Astrocyte (in vitro differentiated cells and primary cell): ENCODE measurements at regions not wholly inside any gene's neighbourhood (a gene's known extent, or its start where the extent isn't known, plus 50 kb on each side); places are given as distances from the start of the nearest gene placed in this dataset.
"Not testable (repeated sequence)": the region's sequence is repeated elsewhere in the genome, so short reads cannot be mapped to it uniquely, and the experiment has no call there.

Experiments
- DNase-seq: peaks from one replicate; pipeline ENCODE4 v3.0.0-alpha.2; 2010; ENCODE audit warnings: low read depth
- FAIRE-seq: peaks from 2 replicates; lab custom pipeline; 2011; peaks lifted over from hg19 to GRCh38; lab: Jason Lieb, UNC
- H2AFZ ChIP-seq: 2 replicates; pipeline ENCODE4 v1.6.0; 2012; ENCODE audit warnings: low read depth, low read length, inconsistent platforms
- H3K27ac ChIP-seq: 2 replicates; pipeline ENCODE4 v1.5.1; 2011; ENCODE audit warnings: low read depth, low read length, inconsistent platforms
- H3K27me3 ChIP-seq: 2 replicates; pipeline ENCODE4 v1.6.0; 2011; ENCODE audit warnings: low read length, inconsistent platforms; ENCODE audit not compliant: insufficient read depth
- H3K36me3 ChIP-seq: 2 replicates; pipeline ENCODE4 v1.5.1; 2011; ENCODE audit warnings: low read length, inconsistent platforms; ENCODE audit not compliant: insufficient read depth
- H3K4me1 ChIP-seq: 2 replicates; pipeline ENCODE4 v1.5.1; 2011; ENCODE audit warnings: low read length, inconsistent platforms; ENCODE audit not compliant: insufficient read depth
- H3K4me2 ChIP-seq: 2 replicates; pipeline ENCODE4 v1.6.0; 2012; ENCODE audit warnings: low read length, inconsistent platforms
- H3K4me3 ChIP-seq: 2 replicates; pipeline ENCODE4 v1.5.1; 2011; ENCODE audit warnings: low read depth, mild to moderate bottlenecking, low read length, inconsistent platforms; ENCODE audit not compliant: insufficient read depth
- H3K79me2 ChIP-seq: 2 replicates; pipeline ENCODE4 v1.6.0; 2012; ENCODE audit warnings: mild to moderate bottlenecking, low read length, inconsistent platforms; ENCODE audit not compliant: insufficient read depth
- H3K9ac ChIP-seq: 2 replicates; pipeline ENCODE4 v1.6.0; 2012; ENCODE audit warnings: mild to moderate bottlenecking, low read length, inconsistent platforms
- H3K9me3 ChIP-seq: 2 replicates; pipeline ENCODE4 v1.5.1; 2012; ENCODE audit warnings: low read depth, mild to moderate bottlenecking, low read length, inconsistent platforms; ENCODE audit not compliant: insufficient read depth
- H4K20me1 ChIP-seq: 2 replicates; pipeline ENCODE4 v1.6.0; 2012; ENCODE audit warnings: low read length, inconsistent platforms; ENCODE audit not compliant: insufficient read depth
- H3K27ac Mint-ChIP-seq: one replicate; pipeline ENCODE4 v1.8.0; 2021; ENCODE audit warnings: mild to moderate bottlenecking, mixed read lengths; ENCODE audit not compliant: unreplicated experiment
- H3K27me3 Mint-ChIP-seq: one replicate; pipeline ENCODE4 v1.8.0; 2021; ENCODE audit warnings: low read depth, mixed read lengths; ENCODE audit not compliant: unreplicated experiment
- H3K36me3 Mint-ChIP-seq: one replicate; pipeline ENCODE4 v1.8.0; 2021; ENCODE audit warnings: low read depth, mixed read lengths; ENCODE audit not compliant: unreplicated experiment
- H3K4me1 Mint-ChIP-seq: one replicate; pipeline ENCODE4 v1.8.0; 2021; ENCODE audit warnings: low read depth, mixed read lengths; ENCODE audit not compliant: unreplicated experiment
- H3K4me3 Mint-ChIP-seq: one replicate; pipeline ENCODE4 v1.8.0; 2021; ENCODE audit warnings: mild to moderate bottlenecking, moderate library complexity, mixed read lengths; ENCODE audit not compliant: unreplicated experiment
- H3K9me3 Mint-ChIP-seq: one replicate; pipeline ENCODE4 v1.8.0; 2021; ENCODE audit warnings: mild to moderate bottlenecking, mixed read lengths; ENCODE audit not compliant: unreplicated experiment
- EZH2 ChIP-seq: IDR thresholded peaks from 2 replicates; pipeline ENCODE4 v1.6.1; 2012; ENCODE audit warnings: mild to moderate bottlenecking, low read length, inconsistent platforms; ENCODE audit not compliant: insufficient read depth
- TF ChIP-seq, protein P1 (sequence below): IDR thresholded peaks from 2 replicates; pipeline ENCODE4 v1.5.1; 2011; ENCODE audit warnings: low read depth, mild to moderate bottlenecking, inconsistent platforms, low read length, moderate library complexity; ENCODE audit not compliant: insufficient read depth

DNA sequence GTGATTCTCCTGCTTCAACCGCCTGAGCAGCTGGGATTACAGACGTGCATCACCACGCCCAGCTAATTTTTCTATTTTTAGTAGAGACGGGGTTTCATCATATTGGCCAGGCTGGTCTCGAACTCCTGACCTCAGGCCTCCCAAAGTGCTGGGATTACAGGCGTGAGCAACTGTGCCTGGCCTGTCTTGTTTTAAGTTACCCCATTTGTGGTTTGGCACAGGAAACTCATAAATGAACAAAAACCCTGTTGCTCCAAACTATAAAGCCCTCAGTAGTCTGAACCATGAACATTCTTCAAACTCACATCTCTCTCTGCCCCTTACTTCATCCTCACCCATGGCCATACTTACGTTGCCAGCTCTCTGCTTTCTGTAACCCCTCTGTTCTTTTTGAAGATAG lies 61.7 kb downstream of the RHOU start:
- FAIRE-seq, result not testable (repeated sequence)

DNA sequence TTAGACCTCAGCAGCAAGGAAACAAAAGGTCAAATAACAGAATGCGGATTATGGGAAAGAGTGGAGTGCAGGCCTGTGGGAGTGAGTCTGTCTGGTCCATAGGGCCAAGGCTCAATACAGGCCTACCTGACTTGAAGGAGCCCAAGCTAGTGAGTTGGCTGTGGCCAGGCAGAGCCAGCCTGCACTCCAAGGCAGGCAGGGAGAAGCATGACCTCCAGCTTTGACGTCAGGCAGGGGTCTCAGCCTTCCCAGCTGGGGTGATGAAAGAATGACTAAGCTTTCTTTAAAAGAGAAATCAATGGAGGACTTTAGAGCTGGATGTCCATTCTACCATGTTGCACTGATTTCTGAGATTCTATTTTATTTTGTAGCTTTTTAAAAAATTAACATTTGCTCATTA lies 62.8 kb downstream of the RHOU start:
- H3K4me2 ChIP-seq, result no peak overlapping the region
- H3K27me3 ChIP-seq, result peaks cover 4% of the 10 kb centered on the region
- no peak overlapping the region for H3K9ac ChIP-seq
- no peak overlapping the region for H3K27ac ChIP-seq
- no peak overlapping the region for H3K27ac Mint-ChIP-seq
- no peaks in the 10 kb centered on the region for H3K36me3 ChIP-seq
- TF ChIP-seq, protein P1, sequence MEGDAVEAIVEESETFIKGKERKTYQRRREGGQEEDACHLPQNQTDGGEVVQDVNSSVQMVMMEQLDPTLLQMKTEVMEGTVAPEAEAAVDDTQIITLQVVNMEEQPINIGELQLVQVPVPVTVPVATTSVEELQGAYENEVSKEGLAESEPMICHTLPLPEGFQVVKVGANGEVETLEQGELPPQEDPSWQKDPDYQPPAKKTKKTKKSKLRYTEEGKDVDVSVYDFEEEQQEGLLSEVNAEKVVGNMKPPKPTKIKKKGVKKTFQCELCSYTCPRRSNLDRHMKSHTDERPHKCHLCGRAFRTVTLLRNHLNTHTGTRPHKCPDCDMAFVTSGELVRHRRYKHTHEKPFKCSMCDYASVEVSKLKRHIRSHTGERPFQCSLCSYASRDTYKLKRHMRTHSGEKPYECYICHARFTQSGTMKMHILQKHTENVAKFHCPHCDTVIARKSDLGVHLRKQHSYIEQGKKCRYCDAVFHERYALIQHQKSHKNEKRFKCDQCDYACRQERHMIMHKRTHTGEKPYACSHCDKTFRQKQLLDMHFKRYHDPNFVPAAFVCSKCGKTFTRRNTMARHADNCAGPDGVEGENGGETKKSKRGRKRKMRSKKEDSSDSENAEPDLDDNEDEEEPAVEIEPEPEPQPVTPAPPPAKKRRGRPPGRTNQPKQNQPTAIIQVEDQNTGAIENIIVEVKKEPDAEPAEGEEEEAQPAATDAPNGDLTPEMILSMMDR, result no peak
- TF ChIP-seq EZH2, result no peak
- H3K4me3 Mint-ChIP-seq, result no peak overlapping the region
- H2AFZ ChIP-seq, result no peak overlapping the region
- H3K4me1 ChIP-seq, result no peaks in the 10 kb centered on the region
- no peaks in the 10 kb centered on the region for H3K79me2 ChIP-seq
- DNase-seq (no peak), FAIRE-seq (no peak)
- no peak overlapping the region for H3K4me3 ChIP-seq
- H3K27me3 Mint-ChIP-seq, result peaks cover 12% of the 10 kb centered on the region
- no peaks in the 10 kb centered on the region for H3K9me3 Mint-ChIP-seq
- no peaks in the 10 kb centered on the region for H4K20me1 ChIP-seq
- H3K9me3 ChIP-seq, result no peaks in the 10 kb centered on the region
- no peaks in the 10 kb centered on the region for H3K36me3 Mint-ChIP-seq
- peaks cover 3% of the 10 kb centered on the region for H3K4me1 Mint-ChIP-seq

More for the DNA sequence above, 61.7 kb downstream of the RHOU start:
- not testable (repeated sequence) for H3K9me3 ChIP-seq, H3K4me3 ChIP-seq, H4K20me1 ChIP-seq, H3K79me2 ChIP-seq, H3K36me3 Mint-ChIP-seq, DNase-seq, H3K9ac ChIP-seq, H3K27me3 ChIP-seq, H3K27ac ChIP-seq, H3K4me3 Mint-ChIP-seq, H3K4me1 Mint-ChIP-seq, H3K4me1 ChIP-seq, H3K27ac Mint-ChIP-seq, H2AFZ ChIP-seq, H3K4me2 ChIP-seq, H3K9me3 Mint-ChIP-seq, H3K36me3 ChIP-seq
- peaks cover 10% of the 10 kb centered on the region for H3K27me3 Mint-ChIP-seq

DNA sequence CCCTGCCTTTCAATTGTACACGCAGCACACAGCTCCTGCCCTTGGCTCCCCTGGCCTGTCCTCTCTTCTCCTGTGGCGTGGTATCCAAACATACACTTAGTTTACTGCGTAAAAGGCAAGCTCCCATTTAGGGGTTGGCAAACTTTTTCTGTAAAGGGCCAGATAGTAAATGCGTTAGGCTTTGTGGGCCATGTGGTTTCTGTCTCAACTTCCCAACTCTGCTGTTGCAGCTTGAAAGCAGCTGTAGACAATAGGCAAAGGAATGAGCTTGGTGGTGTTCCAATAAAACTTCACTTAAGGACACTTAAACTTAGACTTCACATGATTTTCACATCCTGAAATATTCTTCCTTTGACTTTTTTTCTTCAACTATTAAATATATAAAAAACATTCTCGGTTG lies 63.3 kb downstream of the RHOU start:
- Histone ChIP-seq H3K36me3 (no peaks in the 10 kb centered on the region), H3K4me1 (no peaks in the 10 kb centered on the region), H2AFZ (no peak overlapping the region), H3K27ac (no peak overlapping the region), H4K20me1 (no peaks in the 10 kb centered on the region), H3K9ac (no peak overlapping the region), H3K79me2 (no peaks in the 10 kb centered on the region), H3K27me3 (peaks cover 4% of the 10 kb centered on the region), H3K4me3 (no peak overlapping the region), H3K9me3 (no peaks in the 10 kb centered on the region), H3K4me2 (no peak overlapping the region)
- peaks cover 12% of the 10 kb centered on the region for H3K27me3 Mint-ChIP-seq
- FAIRE-seq, result no peak
- H3K9me3 Mint-ChIP-seq, result no peaks in the 10 kb centered on the region
- no peaks in the 10 kb centered on the region for H3K36me3 Mint-ChIP-seq
- DNase-seq, result no peak
- no peak overlapping the region for H3K27ac Mint-ChIP-seq
- TF ChIP-seq EZH2, result no peak
- TF ChIP-seq, protein P1, result no peak
- H3K4me1 Mint-ChIP-seq, result peaks cover 3% of the 10 kb centered on the region
- H3K4me3 Mint-ChIP-seq, result no peak overlapping the region
